K562 (cell line): ENCODE measurements at regions not wholly inside any gene's neighbourhood (a gene's known extent, or its start where the extent isn't known, plus 50 kb on each side); places are given as distances from the start of the nearest gene placed in this dataset.

Source experiments
- ATAC-seq: fragments of 200-7000 bp; cut with Tn5 transposase; 3 replicates; pipeline ENCODE4 v1.9.1; 2020; ENCODE audit warnings: moderate library complexity
- BruUV-seq: library from RNA; stranded (reverse); fragments of 400-500 nt; replicated peaks from 2 replicates; lab custom pipeline; 2021; lab: Mats Ljungman, UMichigan
- CTCF ChIA-PET: fragments of 300-600 bp; formaldehyde crosslinking; extraction: SDS; loops from one replicate; lab custom pipeline; 2021; ENCODE audit warnings: low intra/inter-chr PET ratio; lab: Yijun Ruan, JAX
- POLR2A ChIA-PET: fragments of 300-600, 350-650 bp; sonication (Branson Sonifier 250); formaldehyde crosslinking; extraction: SDS; loops from one replicate; lab custom pipeline; 2021; ENCODE audit warnings: antibody characterized with exemption, inconsistent platforms; lab: Yijun Ruan, JAX
- DNase-seq, 4 experiments: peaks; one replicate each; pipeline versions ENCODE4 v3.0.0 to v3.0.0-alpha.2; 2011 to 2018; ENCODE audit warnings: low spot score in 3 of 4, mixed read lengths in 3 of 4; ENCODE audit errors: extremely low read depth in 1 of 4
- FAIRE-seq: peaks from 2 replicates; lab custom pipeline; 2011; peaks lifted over from hg19 to GRCh38; lab: Jason Lieb, UNC
- H2AFZ ChIP-seq: 2 replicates; pipeline ENCODE4 v1.6.0; 2011; ENCODE audit warnings: low read depth, low read length, control low read depth, inconsistent platforms
- H3K27ac ChIP-seq: fragments of 200-600 bp; 3 replicates; pipeline ENCODE4 v1.8.0; 2011; ENCODE audit warnings: low read depth, mild to moderate bottlenecking, control low read depth, inconsistent platforms, low read length, moderate library complexity, mixed read lengths; ENCODE audit errors: extremely low read depth
- H3K27me3 ChIP-seq, 2 experiments: fragments of 300-600 bp in 1 of 2; 2 replicates in 1 of 2; 3 replicates in 1 of 2; pipeline versions ENCODE4 v1.6.0 to v1.8.0; 2011; ENCODE audit warnings: inconsistent platforms in 2 of 2, low read length in 2 of 2, mild to moderate bottlenecking in 1 of 2, mixed read lengths in 1 of 2, moderate library complexity in 1 of 2; ENCODE audit not compliant: control insufficient read depth in 2 of 2, insufficient read depth in 2 of 2
- H3K36me3 ChIP-seq: fragments of 300-600 bp; 3 replicates; pipeline ENCODE4 v1.8.0; 2011; ENCODE audit warnings: mild to moderate bottlenecking, low read length, inconsistent platforms; ENCODE audit not compliant: control insufficient read depth, insufficient read depth
- H3K4me1 ChIP-seq, 2 experiments: fragments of 200-600 bp in 1 of 2; replicated peaks in 1 of 2; 2 replicates in 1 of 2; 3 replicates in 1 of 2; pipeline versions ENCODE4 v1.5.1 to v1.8.0; 2011; ENCODE audit warnings: inconsistent platforms in 2 of 2, low read length in 2 of 2, mild to moderate bottlenecking in 1 of 2, mixed read lengths in 1 of 2, moderate library complexity in 1 of 2; ENCODE audit not compliant: control insufficient read depth in 2 of 2, insufficient read depth in 2 of 2
- H3K4me2 ChIP-seq: 2 replicates; pipeline ENCODE4 v1.6.1; 2011; ENCODE audit warnings: low read length, control low read depth, inconsistent platforms, mixed read lengths; ENCODE audit not compliant: insufficient read depth
- H3K4me3 ChIP-seq: fragments of 200-600 bp; sonication (generic), shearing (Covaris generic); 2 replicates; pipeline ENCODE4 v1.5.1; 2016; ENCODE audit warnings: control low read depth, inconsistent platforms
- H3K79me2 ChIP-seq: fragments of 200-600 bp; 3 replicates; pipeline ENCODE4 v1.8.0; 2011; ENCODE audit warnings: low read length, inconsistent platforms; ENCODE audit not compliant: control insufficient read depth, insufficient read depth
- H3K9ac ChIP-seq, 2 experiments: 2 replicates each; pipeline versions ENCODE4 v1.6.0 to v1.6.1; 2011; ENCODE audit warnings: low read depth in 2 of 2, low read length in 2 of 2, control low read depth in 1 of 2, inconsistent platforms in 1 of 2, mild to moderate bottlenecking in 1 of 2, mixed read lengths in 1 of 2; ENCODE audit not compliant: insufficient read depth in 1 of 2
- H3K9me1 ChIP-seq: one replicate; pipeline ENCODE4 v1.6.0; 2011; ENCODE audit warnings: inconsistent platforms, mild to moderate bottlenecking, low read length, moderate library complexity; ENCODE audit not compliant: control insufficient read depth, insufficient read depth
- H3K9me3 ChIP-seq: replicated peaks from 2 replicates; pipeline ENCODE4 v1.5.1; 2011; ENCODE audit warnings: low read depth, low read length, inconsistent platforms; ENCODE audit not compliant: control insufficient read depth, insufficient read depth
- H4K20me1 ChIP-seq: replicated peaks from 2 replicates; pipeline ENCODE4 v1.6.1; 2011; ENCODE audit warnings: low read length, inconsistent platforms, mixed read lengths; ENCODE audit not compliant: control insufficient read depth, insufficient read depth
- BMI1 ChIP-seq: fragments of 150-350 bp; IDR thresholded peaks from 2 replicates; pipeline ENCODE4 v1.6.1; 2014; ENCODE audit warnings: low read length
- BRD4 ChIP-seq: fragments of 200-600 bp; sonication (generic); IDR thresholded peaks from 2 replicates; pipeline ENCODE4 v1.6.1; 2017; ENCODE audit warnings: inconsistent platforms
- DNMT1 ChIP-seq: fragments of 450-650 bp; IDR thresholded peaks from 2 replicates; pipeline ENCODE4 v1.6.1; 2016; ENCODE audit warnings: antibody characterized with exemption, mild to moderate bottlenecking
- FOXP1 ChIP-seq: sonication (generic); formaldehyde crosslinking; IDR thresholded peaks from 2 replicates; pipeline ENCODE4 v1.8.0; 2022; ENCODE audit warnings: mild to moderate bottlenecking, missing genetic modification reagents
- GTF2A2 ChIP-seq: IDR thresholded peaks from 2 replicates; pipeline ENCODE4 v1.6.1; 2016; ENCODE audit warnings: mild to moderate bottlenecking, missing genetic modification characterization, missing compliant biosample characterization
- MBD1 ChIP-seq: fragments of 250-450 bp; sonication (Bioruptor Pico); IDR thresholded peaks from 2 replicates; pipeline ENCODE4 v1.8.0; 2022; ENCODE audit warnings: inconsistent platforms
- MCM7 ChIP-seq, 2 experiments: fragments of 450-650 bp; IDR thresholded peaks; 2 replicates each; pipeline ENCODE4 v1.6.1; 2016 to 2018
- NBN ChIP-seq: fragments of 450-650 bp; IDR thresholded peaks from 2 replicates; pipeline ENCODE4 v1.6.1; 2016; ENCODE audit warnings: low read depth, mild to moderate bottlenecking
- PHB2 ChIP-seq: fragments of 450-650 bp; IDR thresholded peaks from 2 replicates; pipeline ENCODE4 v1.6.1; 2017; ENCODE audit warnings: low read depth
- PRMT5 ChIP-seq: sonication (generic); formaldehyde crosslinking; IDR thresholded peaks from 2 replicates; pipeline ENCODE4 v1.5.0; 2020; ENCODE audit warnings: missing genetic modification reagents
- SRSF9 ChIP-seq: fragments of 200-400 bp; formaldehyde crosslinking; IDR thresholded peaks from 2 replicates; pipeline ENCODE4 v1.6.1; 2017; ENCODE audit warnings: low read depth, low read length, borderline replicate concordance
- U2AF1 ChIP-seq: fragments of 200-400 bp; formaldehyde crosslinking; optimal IDR thresholded peaks from 2 replicates; pipeline ENCODE3; 2017; ENCODE audit warnings: mild to moderate bottlenecking, low read depth, low read length, moderate library complexity
- ZNF41 ChIP-seq: fragments of 250-450 bp; sonication (Bioruptor Pico); conservative IDR thresholded peaks from 2 replicates; pipeline ENCODE4 v1.4.0; 2020; ENCODE audit warnings: mild to moderate bottlenecking
- WGBS: fragments of 100-300 bp; shearing (Covaris generic); methylation state at CpG from one replicate; pipeline ENCODE4 v1.1.6; 2016; ENCODE audit warnings: low coverage, mixed read lengths; ENCODE audit not compliant: insufficient coverage; ENCODE audit errors: missing lambda C conversion rate; 5-methylcytosine and 5-hydroxymethylcytosine counted together
- in situ Hi-C: fragments of 300-500 bp; cut with MboI; formaldehyde crosslinking; loops from 4 replicates; pipeline ENCODE4 v1.15.0; 2018; ENCODE audit warnings: inconsistent platforms, mixed read lengths
- intact Hi-C: fragments of 100-400 bp; cut with micrococcal nuclease; formaldehyde crosslinking; loops from 2 replicates; pipeline ENCODE4 v1.14.2; 2022

- TF ChIP-seq FOXP1 (CRISPR knock-in tag) (no peak), ZNF41 (CRISPR knock-in tag) (no peak)
Measured at GRCh38 chr3:34070831-34071585, 272.6 kb downstream of the PDCD6IP start (continued).

- 2% methylated on average over 2 of the region's 2 CpGs for WGBS
- ATAC-seq, result no peak
- no peak overlapping the region for H3K9ac ChIP-seq
Measured at GRCh38 chr3:34072297-34072696, 273.9 kb downstream of the PDCD6IP start.

More at GRCh38 chr3:34072297-34072696, 273.9 kb downstream of the PDCD6IP start:
- Histone ChIP-seq H3K27ac (no peak overlapping the region), H3K27me3 (peaks cover 3% of the 10 kb centered on the region in 2 experiments; a peak in 1 of 5 replicates), H3K4me2 (no peak overlapping the region), H3K4me1 (no peaks in the 10 kb centered on the region), H3K9me1 (no peaks in the 10 kb centered on the region), H2AFZ (no peak overlapping the region), H3K4me3 (no peak overlapping the region), H4K20me1 (peaks cover 3% of the 10 kb centered on the region; the same call in 1 of the 2 replicates), H3K36me3 (no peaks in the 10 kb centered on the region), H3K79me2 (no peaks in the 10 kb centered on the region), H3K9me3 (no peaks in the 10 kb centered on the region)
- no TSS peak for BruUV-seq
- no peak for FAIRE-seq
- in situ Hi-C loops (no loop called here), intact Hi-C loops (no loop called here)
- CTCF ChIA-PET, result no interaction called here
- POLR2A ChIA-PET, result interaction anchor here (0.9 kb wide), 1 partner anchor 8 kb away, joined by 3 read pairs; no protein-coding TSS in a partner anchor
- no peak for TF ChIP-seq MBD1 (CRISPR knock-in tag)
- TF ChIP-seq BMI1, result no peak
- no peak for TF ChIP-seq SRSF9
- no peak for TF ChIP-seq NBN
- no peak for TF ChIP-seq U2AF1
- TF ChIP-seq DNMT1, result no peak
- TF ChIP-seq PRMT5 (CRISPR knock-in tag), result no peak
- TF ChIP-seq GTF2A2 (tag), result no peak
- no peak for TF ChIP-seq BRD4
- no peak for TF ChIP-seq MCM7 (IDR thresholded peaks at IDR 0.05)
- no peak for TF ChIP-seq PHB2
- DNase-seq, result no peak
